Esophagus squamous epithelium (tissue), 4 donors: ENCODE measurements at regions not wholly inside any gene's neighbourhood (a gene's known extent, or its start where the extent isn't known, plus 50 kb on each side); places are given as distances from the start of the nearest gene placed in this dataset.

Experiments
- POLR2A ChIP-seq, 4 donors: fragments of 450-650 bp; IDR thresholded peaks; one replicate each; pipeline ENCODE4 v1.6.1; 2017; ENCODE audit warnings: antibody characterized with exemption in 4 of 4, mild to moderate bottlenecking in 4 of 4, moderate library complexity in 3 of 4
- TF ChIP-seq, protein P1 (sequence below), 6 experiments: fragments of 450-650 bp in 4 of 6; fragments of 200-600 bp in 2 of 6; sonication (generic) in 2 of 6; IDR thresholded peaks; one replicate each; pipeline ENCODE4 v1.5.1; 2016 to 2019; ENCODE audit warnings: antibody characterized with exemption in 6 of 6, mild to moderate bottlenecking in 4 of 6, moderate library complexity in 4 of 6

DNA sequence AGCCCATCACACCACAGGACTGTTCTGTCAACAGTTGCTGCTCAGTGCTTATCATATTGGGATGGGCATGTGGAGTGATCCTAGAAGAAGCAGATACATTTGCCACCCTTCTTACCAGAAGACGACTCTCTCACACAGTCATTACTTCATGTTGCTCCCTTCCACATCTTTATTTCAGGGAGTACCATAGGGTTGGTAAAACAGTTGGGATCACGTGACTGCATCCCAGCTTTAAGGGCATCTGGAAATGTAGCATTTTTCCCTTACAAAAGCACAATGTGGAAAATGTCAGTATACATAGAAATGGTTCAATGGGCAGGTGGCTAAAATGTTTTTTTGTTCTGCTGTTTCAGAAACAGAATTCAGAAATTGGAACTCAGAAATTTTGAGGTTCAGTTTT, 791.0 kb downstream of the OTOL1 start:
- no peak for TF ChIP-seq POLR2A (IDR thresholded peaks at IDR 0.05)
- TF ChIP-seq, protein P1, sequence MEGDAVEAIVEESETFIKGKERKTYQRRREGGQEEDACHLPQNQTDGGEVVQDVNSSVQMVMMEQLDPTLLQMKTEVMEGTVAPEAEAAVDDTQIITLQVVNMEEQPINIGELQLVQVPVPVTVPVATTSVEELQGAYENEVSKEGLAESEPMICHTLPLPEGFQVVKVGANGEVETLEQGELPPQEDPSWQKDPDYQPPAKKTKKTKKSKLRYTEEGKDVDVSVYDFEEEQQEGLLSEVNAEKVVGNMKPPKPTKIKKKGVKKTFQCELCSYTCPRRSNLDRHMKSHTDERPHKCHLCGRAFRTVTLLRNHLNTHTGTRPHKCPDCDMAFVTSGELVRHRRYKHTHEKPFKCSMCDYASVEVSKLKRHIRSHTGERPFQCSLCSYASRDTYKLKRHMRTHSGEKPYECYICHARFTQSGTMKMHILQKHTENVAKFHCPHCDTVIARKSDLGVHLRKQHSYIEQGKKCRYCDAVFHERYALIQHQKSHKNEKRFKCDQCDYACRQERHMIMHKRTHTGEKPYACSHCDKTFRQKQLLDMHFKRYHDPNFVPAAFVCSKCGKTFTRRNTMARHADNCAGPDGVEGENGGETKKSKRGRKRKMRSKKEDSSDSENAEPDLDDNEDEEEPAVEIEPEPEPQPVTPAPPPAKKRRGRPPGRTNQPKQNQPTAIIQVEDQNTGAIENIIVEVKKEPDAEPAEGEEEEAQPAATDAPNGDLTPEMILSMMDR (IDR thresholded peaks at IDR 0.05): no peak
